ENCODE measurements at regions not wholly inside any gene's neighbourhood (a gene's known extent, or its start where the extent isn't known, plus 50 kb on each side); places are given as distances from the start of the nearest gene placed in this dataset.

GRCh38 chr2:238712011-238712410 is 135.9 kb upstream of the TWIST2 start:
- ATAC-seq (ENCODE audit: low read depth) (no peak), DNase-seq (ENCODE audit: low spot score) (no peak)
- TF ChIP-seq, protein P1, sequence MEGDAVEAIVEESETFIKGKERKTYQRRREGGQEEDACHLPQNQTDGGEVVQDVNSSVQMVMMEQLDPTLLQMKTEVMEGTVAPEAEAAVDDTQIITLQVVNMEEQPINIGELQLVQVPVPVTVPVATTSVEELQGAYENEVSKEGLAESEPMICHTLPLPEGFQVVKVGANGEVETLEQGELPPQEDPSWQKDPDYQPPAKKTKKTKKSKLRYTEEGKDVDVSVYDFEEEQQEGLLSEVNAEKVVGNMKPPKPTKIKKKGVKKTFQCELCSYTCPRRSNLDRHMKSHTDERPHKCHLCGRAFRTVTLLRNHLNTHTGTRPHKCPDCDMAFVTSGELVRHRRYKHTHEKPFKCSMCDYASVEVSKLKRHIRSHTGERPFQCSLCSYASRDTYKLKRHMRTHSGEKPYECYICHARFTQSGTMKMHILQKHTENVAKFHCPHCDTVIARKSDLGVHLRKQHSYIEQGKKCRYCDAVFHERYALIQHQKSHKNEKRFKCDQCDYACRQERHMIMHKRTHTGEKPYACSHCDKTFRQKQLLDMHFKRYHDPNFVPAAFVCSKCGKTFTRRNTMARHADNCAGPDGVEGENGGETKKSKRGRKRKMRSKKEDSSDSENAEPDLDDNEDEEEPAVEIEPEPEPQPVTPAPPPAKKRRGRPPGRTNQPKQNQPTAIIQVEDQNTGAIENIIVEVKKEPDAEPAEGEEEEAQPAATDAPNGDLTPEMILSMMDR (IDR thresholded peaks at IDR 0.05; ENCODE audit: poor library complexity, severe bottlenecking): no peak
- Histone ChIP-seq H3K27me3 (ENCODE audit: insufficient read depth, poor library complexity, severe bottlenecking) (no peaks in the 10 kb centered on the region), H3K36me3 (ENCODE audit: low read depth) (no peaks in the 10 kb centered on the region), H3K4me1 (ENCODE audit: insufficient read depth, poor library complexity, severe bottlenecking) (no peaks in the 10 kb centered on the region), H3K27ac (ENCODE audit: poor library complexity, severe bottlenecking) (no peak overlapping the region), H3K9me3 (ENCODE audit: severe bottlenecking) (no peaks in the 10 kb centered on the region), H3K4me3 (ENCODE audit: severe bottlenecking) (no peak overlapping the region)

DNA sequence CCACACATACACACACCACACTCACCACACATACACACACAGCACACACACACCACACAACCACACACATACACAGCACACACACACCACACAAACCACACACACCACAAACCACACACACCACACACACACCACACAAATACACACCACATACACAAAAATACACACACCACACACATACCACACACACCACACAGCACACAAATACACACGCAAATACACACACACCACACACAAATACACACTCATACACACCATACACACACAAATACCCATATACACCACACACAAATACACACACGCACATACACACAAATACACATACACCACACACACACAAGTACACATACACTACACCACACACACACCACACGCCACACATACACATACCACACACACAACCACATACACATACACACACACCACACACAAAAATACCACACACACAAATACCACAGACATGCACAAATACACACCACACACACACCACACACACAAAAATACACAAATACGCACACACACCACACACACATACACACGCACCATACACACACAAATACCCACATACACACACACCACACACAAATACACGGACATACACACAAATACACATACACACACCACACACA is 134.6 kb upstream of the TWIST2 start:
- no peaks in the 10 kb centered on the region for H3K4me1 ChIP-seq (ENCODE audit: insufficient read depth, poor library complexity, severe bottlenecking)
- H3K27me3 ChIP-seq (ENCODE audit: insufficient read depth, poor library complexity, severe bottlenecking): no peaks in the 10 kb centered on the region
- no peaks in the 10 kb centered on the region for H3K9me3 ChIP-seq (ENCODE audit: severe bottlenecking)
- no peak overlapping the region for H3K4me3 ChIP-seq (ENCODE audit: severe bottlenecking)
- no peak for ATAC-seq (ENCODE audit: low read depth)
- H3K36me3 ChIP-seq (ENCODE audit: low read depth): no peaks in the 10 kb centered on the region
- TF ChIP-seq, protein P1 (IDR thresholded peaks at IDR 0.05; ENCODE audit: poor library complexity, severe bottlenecking): no peak
- H3K27ac ChIP-seq (ENCODE audit: poor library complexity, severe bottlenecking): no peak overlapping the region
- DNase-seq (ENCODE audit: low spot score): no peak

- H3K4me1 ChIP-seq (ENCODE audit: insufficient read depth, poor library complexity, severe bottlenecking): no peaks in the 10 kb centered on the region
- H3K9me3 ChIP-seq (ENCODE audit: severe bottlenecking): no peaks in the 10 kb centered on the region
- H3K27ac ChIP-seq (ENCODE audit: poor library complexity, severe bottlenecking): no peak overlapping the region
- TF ChIP-seq, protein P1 (IDR thresholded peaks at IDR 0.05; ENCODE audit: poor library complexity, severe bottlenecking): no peak
- no peaks in the 10 kb centered on the region for H3K27me3 ChIP-seq (ENCODE audit: insufficient read depth, poor library complexity, severe bottlenecking)
- DNase-seq (ENCODE audit: low spot score) (no peak), ATAC-seq (ENCODE audit: low read depth) (0 out of 3 replicates have a peak, but pooled peaks have one; percentile 27)
- H3K36me3 ChIP-seq (ENCODE audit: low read depth): no peaks in the 10 kb centered on the region
- H3K4me3 ChIP-seq (ENCODE audit: severe bottlenecking): no peak overlapping the region
These were observed 133.8 kb upstream of the TWIST2 start for GRCh38 chr2:238714038-238714528.

GRCh38 chr2:238716171-238716570 is 131.7 kb upstream of the TWIST2 start:
- H3K27me3 ChIP-seq (ENCODE audit: insufficient read depth, poor library complexity, severe bottlenecking): no peaks in the 10 kb centered on the region
- no peak overlapping the region for H3K4me3 ChIP-seq (ENCODE audit: severe bottlenecking)
- H3K36me3 ChIP-seq (ENCODE audit: low read depth): no peaks in the 10 kb centered on the region
- H3K27ac ChIP-seq (ENCODE audit: poor library complexity, severe bottlenecking): no peak overlapping the region
- TF ChIP-seq, protein P1 (IDR thresholded peaks at IDR 0.05; ENCODE audit: poor library complexity, severe bottlenecking): no peak
- DNase-seq (ENCODE audit: low spot score) (no peak), ATAC-seq (ENCODE audit: low read depth) (no peak)
- peaks cover 11% of the 10 kb centered on the region for H3K4me1 ChIP-seq (ENCODE audit: insufficient read depth, poor library complexity, severe bottlenecking)
- no peaks in the 10 kb centered on the region for H3K9me3 ChIP-seq (ENCODE audit: severe bottlenecking)

DNA sequence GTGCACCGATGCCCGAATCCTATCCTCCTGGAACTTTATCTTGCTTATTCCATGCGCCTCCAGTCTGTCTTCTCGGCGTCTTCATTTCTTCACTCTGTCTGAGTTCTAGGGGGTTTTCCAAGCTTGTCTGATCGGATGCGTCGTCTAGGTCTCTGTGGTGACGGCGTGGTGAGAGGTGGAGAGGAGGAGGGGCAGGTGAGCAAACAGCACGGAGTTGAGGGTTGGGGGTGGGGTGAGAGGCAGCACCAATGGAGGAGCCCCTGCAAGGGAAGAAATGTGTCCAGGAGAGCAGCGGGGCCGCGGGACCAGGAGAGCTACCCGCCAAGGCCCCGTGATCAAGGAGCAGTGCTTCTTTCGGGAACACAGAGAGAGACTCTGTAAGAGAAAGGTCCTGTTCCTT is 131.3 kb upstream of the TWIST2 start:
- TF ChIP-seq, protein P1 (IDR thresholded peaks at IDR 0.05; ENCODE audit: poor library complexity, severe bottlenecking): no peak
- no peaks in the 10 kb centered on the region for H3K36me3 ChIP-seq (ENCODE audit: low read depth)
- H3K27ac ChIP-seq (ENCODE audit: poor library complexity, severe bottlenecking): no peak overlapping the region
- H3K4me1 ChIP-seq (ENCODE audit: insufficient read depth, poor library complexity, severe bottlenecking): peaks cover 11% of the 10 kb centered on the region
- no peaks in the 10 kb centered on the region for H3K9me3 ChIP-seq (ENCODE audit: severe bottlenecking)
- no peak overlapping the region for H3K4me3 ChIP-seq (ENCODE audit: severe bottlenecking)
- no peaks in the 10 kb centered on the region for H3K27me3 ChIP-seq (ENCODE audit: insufficient read depth, poor library complexity, severe bottlenecking)
- DNase-seq (ENCODE audit: low spot score) (no peak), ATAC-seq (ENCODE audit: low read depth) (no peak)

All from RWPE2 (cell line).